Breast epithelium (tissue), 3 donors: ENCODE measurements at regions not wholly inside any gene's neighbourhood (a gene's known extent, or its start where the extent isn't known, plus 50 kb on each side); places are given as distances from the start of the nearest gene placed in this dataset.

Experiments
- CTCF ChIP-seq, 3 donors: fragments of 450-650 bp; IDR thresholded peaks; one replicate each; pipeline ENCODE4 v1.5.1; 2016 to 2017; ENCODE audit warnings: antibody characterized with exemption in 3 of 3, mild to moderate bottlenecking in 3 of 3, moderate library complexity in 3 of 3
- POLR2A ChIP-seq: fragments of 450-650 bp; IDR thresholded peaks from one replicate; pipeline ENCODE4 v1.6.1; 2016; ENCODE audit warnings: antibody characterized with exemption, mild to moderate bottlenecking, moderate library complexity
- POLR2AphosphoS5 ChIP-seq, 3 donors: sonication (generic); formaldehyde crosslinking; IDR thresholded peaks; one replicate each; pipeline ENCODE4 v1.6.1; 2017; ENCODE audit warnings: antibody characterized with exemption in 3 of 3

DNA sequence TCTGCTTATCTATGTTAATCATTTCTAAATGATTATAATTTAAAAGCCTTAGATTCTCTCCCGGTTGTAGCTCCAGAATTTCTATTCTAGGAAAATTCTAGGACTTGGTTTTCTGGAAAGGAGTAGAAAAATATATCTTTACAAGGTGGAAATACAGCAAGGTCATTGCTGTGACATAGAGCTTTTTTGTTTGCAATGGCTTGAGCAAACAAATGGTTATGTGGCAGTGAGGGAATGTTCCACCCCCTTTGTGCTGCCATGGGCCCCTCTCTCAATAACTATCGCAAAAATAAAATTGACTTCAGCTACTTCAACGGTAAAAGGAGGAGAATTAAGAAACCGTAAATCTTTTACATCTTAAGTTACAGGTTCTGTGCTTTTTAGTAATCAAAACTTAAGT, 517.1 kb downstream of the EPHA3 start:
- no peak for TF ChIP-seq POLR2A
- TF ChIP-seq CTCF (IDR thresholded peaks at IDR 0.05) = no peak
- TF ChIP-seq POLR2AphosphoS5 (IDR thresholded peaks at IDR 0.05) = no peak
